HCT116 (cell line): ENCODE measurements at regions not wholly inside any gene's neighbourhood (a gene's known extent, or its start where the extent isn't known, plus 50 kb on each side); places are given as distances from the start of the nearest gene placed in this dataset.

Experiments used
- EGR1 ChIP-seq: IDR thresholded peaks from 2 replicates; pipeline ENCODE4 v1.6.1; 2012; ENCODE audit warnings: low read depth
- EZH2 ChIP-seq: fragments of 200-600 bp; sonication (generic); IDR thresholded peaks from 2 replicates; pipeline ENCODE4 v1.6.1; 2017; ENCODE audit warnings: antibody characterized with exemption, mixed run types
- EZH2phosphoT487 ChIP-seq: fragments of 200-600 bp; IDR thresholded peaks from 2 replicates; pipeline ENCODE4 v1.6.1; 2018; ENCODE audit warnings: antibody characterized with exemption, borderline replicate concordance
- JUND ChIP-seq: IDR thresholded peaks from 2 replicates; pipeline ENCODE4 v1.6.1; 2012
- POLR2A ChIP-seq: IDR thresholded peaks from 2 replicates; pipeline ENCODE4 v1.7.0; 2011; ENCODE audit warnings: borderline replicate concordance; ENCODE audit not compliant: insufficient read depth, insufficient read length; ENCODE audit errors: extremely low read depth
- POLR2AphosphoS5 ChIP-seq: IDR thresholded peaks from 2 replicates; pipeline ENCODE4 v1.6.1; 2011; ENCODE audit warnings: mild to moderate bottlenecking, low read depth, low read length, moderate library complexity
- SP1 ChIP-seq: IDR thresholded peaks from 2 replicates; pipeline ENCODE4 v1.6.1; 2012; ENCODE audit warnings: low read depth
- YY1 ChIP-seq: IDR thresholded peaks from 2 replicates; pipeline ENCODE4 v1.6.1; 2011; ENCODE audit warnings: low read length, low read depth, moderate library complexity, mild to moderate bottlenecking; ENCODE audit not compliant: insufficient replicate concordance; ENCODE audit errors: extremely low read depth
- ZFX ChIP-seq: fragments of 450-650 bp; IDR thresholded peaks from 2 replicates; pipeline ENCODE4 v1.6.1; 2017
- ZNF274 ChIP-seq: fragments of 200-500 bp; sonication (Bioruptor generic); IDR thresholded peaks from 2 replicates; pipeline ENCODE4 v1.6.1; 2014; ENCODE audit warnings: mild to moderate bottlenecking, low read depth, low read length, inconsistent platforms
- TF ChIP-seq, protein P1 (sequence below): IDR thresholded peaks from 2 replicates; pipeline ENCODE4 v1.6.1; 2011; ENCODE audit warnings: mild to moderate bottlenecking, low read length, moderate library complexity; ENCODE audit not compliant: insufficient replicate concordance; ENCODE audit errors: extremely low read depth
- TF ChIP-seq, protein P2 (sequence below), 3 experiments: fragments of 200-600 bp in 1 of 3; sonication (generic) in 1 of 3; IDR thresholded peaks in 2 of 3; conservative IDR thresholded peaks in 1 of 3; 2 replicates each; pipeline ENCODE4 v1.5.1; 2012 to 2017; ENCODE audit warnings: low read depth in 2 of 3, low read length in 2 of 3, antibody characterized with exemption in 1 of 3, borderline replicate concordance in 1 of 3, control low read depth in 1 of 3, mild to moderate bottlenecking in 1 of 3, mixed read lengths in 1 of 3, mixed run types in 1 of 3, moderate library complexity in 1 of 3; ENCODE audit not compliant: insufficient read depth in 1 of 3
- TF ChIP-seq, protein P3 (sequence below): IDR thresholded peaks from 2 replicates; pipeline ENCODE4 v1.6.1; 2012

DNA sequence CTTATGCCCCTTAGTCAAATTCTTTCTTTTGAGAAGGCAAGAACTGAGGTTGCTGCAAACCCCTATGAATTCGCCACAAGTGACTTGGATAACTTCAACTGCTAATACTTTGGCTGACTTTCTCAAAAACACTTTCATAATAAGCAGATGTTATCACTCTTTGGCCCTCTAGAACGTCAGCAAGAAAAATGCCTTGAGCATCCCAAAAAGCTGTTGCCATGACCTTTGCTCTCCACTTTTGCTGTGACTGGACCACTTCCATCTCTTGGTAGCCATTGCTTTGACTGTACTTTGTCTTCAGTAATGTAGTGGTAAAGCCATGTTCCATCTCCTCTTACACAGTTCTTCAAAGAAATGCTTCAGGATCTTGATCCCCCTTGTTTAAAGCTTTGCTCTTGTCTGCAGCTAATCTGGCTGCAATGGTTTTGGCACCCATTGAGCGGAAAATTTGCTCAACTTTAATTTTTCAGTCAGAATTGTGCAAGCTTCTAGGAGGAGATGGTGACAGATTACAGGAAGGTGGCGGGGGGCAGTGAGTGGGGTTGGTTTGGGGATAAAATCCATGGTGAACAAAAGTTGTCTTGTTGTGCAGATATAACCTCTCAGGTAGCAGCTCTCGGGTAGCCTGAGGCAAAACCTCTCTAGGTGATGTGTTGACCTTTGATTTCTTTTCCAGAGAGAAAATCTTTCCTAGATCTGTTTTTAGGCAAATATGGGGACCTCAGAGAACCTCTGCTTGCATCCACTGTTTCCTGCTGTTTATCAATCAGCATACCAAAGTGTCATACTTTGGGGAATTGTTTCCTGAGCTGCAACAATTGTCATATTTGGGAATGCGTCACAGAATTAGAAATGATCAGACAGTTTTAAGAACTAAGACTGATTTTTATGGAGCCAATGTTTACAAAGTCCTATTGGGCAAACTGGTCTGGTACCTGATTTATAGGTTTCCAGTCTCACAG is 83.6 kb downstream of the CCR1 start:
- TF ChIP-seq POLR2AphosphoS5 (no peak), ZFX (no peak), JUND (no peak), ZNF274 (no peak), YY1 (no peak), POLR2A (no peak), SP1 (no peak), EGR1 (no peak), EZH2phosphoT487 (no peak), EZH2 (no peak)
- TF ChIP-seq, protein P1, sequence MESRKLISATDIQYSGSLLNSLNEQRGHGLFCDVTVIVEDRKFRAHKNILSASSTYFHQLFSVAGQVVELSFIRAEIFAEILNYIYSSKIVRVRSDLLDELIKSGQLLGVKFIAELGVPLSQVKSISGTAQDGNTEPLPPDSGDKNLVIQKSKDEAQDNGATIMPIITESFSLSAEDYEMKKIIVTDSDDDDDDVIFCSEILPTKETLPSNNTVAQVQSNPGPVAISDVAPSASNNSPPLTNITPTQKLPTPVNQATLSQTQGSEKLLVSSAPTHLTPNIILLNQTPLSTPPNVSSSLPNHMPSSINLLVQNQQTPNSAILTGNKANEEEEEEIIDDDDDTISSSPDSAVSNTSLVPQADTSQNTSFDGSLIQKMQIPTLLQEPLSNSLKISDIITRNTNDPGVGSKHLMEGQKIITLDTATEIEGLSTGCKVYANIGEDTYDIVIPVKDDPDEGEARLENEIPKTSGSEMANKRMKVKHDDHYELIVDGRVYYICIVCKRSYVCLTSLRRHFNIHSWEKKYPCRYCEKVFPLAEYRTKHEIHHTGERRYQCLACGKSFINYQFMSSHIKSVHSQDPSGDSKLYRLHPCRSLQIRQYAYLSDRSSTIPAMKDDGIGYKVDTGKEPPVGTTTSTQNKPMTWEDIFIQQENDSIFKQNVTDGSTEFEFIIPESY = no peak
- TF ChIP-seq, protein P2, sequence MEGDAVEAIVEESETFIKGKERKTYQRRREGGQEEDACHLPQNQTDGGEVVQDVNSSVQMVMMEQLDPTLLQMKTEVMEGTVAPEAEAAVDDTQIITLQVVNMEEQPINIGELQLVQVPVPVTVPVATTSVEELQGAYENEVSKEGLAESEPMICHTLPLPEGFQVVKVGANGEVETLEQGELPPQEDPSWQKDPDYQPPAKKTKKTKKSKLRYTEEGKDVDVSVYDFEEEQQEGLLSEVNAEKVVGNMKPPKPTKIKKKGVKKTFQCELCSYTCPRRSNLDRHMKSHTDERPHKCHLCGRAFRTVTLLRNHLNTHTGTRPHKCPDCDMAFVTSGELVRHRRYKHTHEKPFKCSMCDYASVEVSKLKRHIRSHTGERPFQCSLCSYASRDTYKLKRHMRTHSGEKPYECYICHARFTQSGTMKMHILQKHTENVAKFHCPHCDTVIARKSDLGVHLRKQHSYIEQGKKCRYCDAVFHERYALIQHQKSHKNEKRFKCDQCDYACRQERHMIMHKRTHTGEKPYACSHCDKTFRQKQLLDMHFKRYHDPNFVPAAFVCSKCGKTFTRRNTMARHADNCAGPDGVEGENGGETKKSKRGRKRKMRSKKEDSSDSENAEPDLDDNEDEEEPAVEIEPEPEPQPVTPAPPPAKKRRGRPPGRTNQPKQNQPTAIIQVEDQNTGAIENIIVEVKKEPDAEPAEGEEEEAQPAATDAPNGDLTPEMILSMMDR (IDR thresholded peaks at IDR 0.05 in 2 of 3, conservative IDR thresholded peaks at IDR 0.05 in 1 of 3; ENCODE audit: borderline replicate concordance in 1 of 3, insufficient read depth in 1 of 3, low read depth in 2 of 3, low read length in 2 of 3) = no peak
- TF ChIP-seq, protein P3, sequence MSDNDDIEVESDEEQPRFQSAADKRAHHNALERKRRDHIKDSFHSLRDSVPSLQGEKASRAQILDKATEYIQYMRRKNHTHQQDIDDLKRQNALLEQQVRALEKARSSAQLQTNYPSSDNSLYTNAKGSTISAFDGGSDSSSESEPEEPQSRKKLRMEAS = no peak
